IMR-90 (cell line): ENCODE measurements at regions not wholly inside any gene's neighbourhood (a gene's known extent, or its start where the extent isn't known, plus 50 kb on each side); places are given as distances from the start of the nearest gene placed in this dataset.

ENCODE experiments used
- ATAC-seq: fragments of 200-7000 bp; cut with Tn5 transposase; 2 replicates; pipeline ENCODE4 v1.9.1; 2020; ENCODE audit warnings: low read depth, mild to moderate bottlenecking, moderate library complexity
- BruUV-seq: library from RNA; stranded (reverse); fragments of 400-500 nt; replicated peaks from 2 replicates; lab custom pipeline; 2021; lab: Mats Ljungman, UMichigan
- CTCF ChIA-PET: fragments of 300-600 bp; formaldehyde crosslinking; extraction: SDS; loops from one replicate; lab custom pipeline; 2021; ENCODE audit warnings: antibody characterized with exemption; lab: Yijun Ruan, JAX
- POLR2A ChIA-PET: fragments of 300-600 bp; sonication (Branson Sonifier 250); formaldehyde crosslinking; loops from one replicate; lab custom pipeline; 2022; ENCODE audit warnings: antibody characterized with exemption; ENCODE audit not compliant: unreplicated experiment; lab: Charles Lee
- DNase-seq: peaks from one replicate; pipeline ENCODE4 v3.0.0; 2013
- H2AFZ ChIP-seq: replicated peaks from 2 replicates; pipeline ENCODE3; 2013; ENCODE audit warnings: low read length, mild to moderate bottlenecking; ENCODE audit not compliant: poor library complexity
- H2AK5ac ChIP-seq: 2 replicates; pipeline ENCODE4 v1.6.1; 2013; ENCODE audit warnings: low read depth, low read length, inconsistent platforms
- H2AK9ac ChIP-seq: replicated peaks from 2 replicates; pipeline ENCODE3; 2013; ENCODE audit warnings: mild to moderate bottlenecking, low read depth, low read length, moderate library complexity; ENCODE audit not compliant: poor library complexity
- H2BK120ac ChIP-seq: 2 replicates; pipeline ENCODE4 v1.6.1; 2013; ENCODE audit warnings: low read depth, low read length, inconsistent platforms
- H2BK15ac ChIP-seq: 3 replicates; pipeline ENCODE4 v1.6.1; 2013; ENCODE audit warnings: low read depth, low read length, inconsistent platforms
- H2BK20ac ChIP-seq: 2 replicates; pipeline ENCODE4 v1.6.1; 2013; ENCODE audit warnings: low read depth, mild to moderate bottlenecking, inconsistent platforms, low read length, moderate library complexity
- H2BK5ac ChIP-seq: 2 replicates; pipeline ENCODE4 v1.6.1; 2013; ENCODE audit warnings: mild to moderate bottlenecking, low read depth, low read length, inconsistent platforms; ENCODE audit not compliant: poor library complexity, severe bottlenecking
- H3K14ac ChIP-seq: replicated peaks from 2 replicates; pipeline ENCODE4 v1.6.1; 2013; ENCODE audit warnings: low read depth, low read length, inconsistent platforms
- H3K18ac ChIP-seq: 2 replicates; pipeline ENCODE4 v1.6.1; 2013; ENCODE audit warnings: low read depth, low read length, control low read depth
- H3K23ac ChIP-seq: 2 replicates; pipeline ENCODE4 v1.6.1; 2013; ENCODE audit warnings: low read depth, low read length, inconsistent platforms
- H3K27ac ChIP-seq: 2 replicates; pipeline ENCODE4 v1.5.1; 2013; ENCODE audit warnings: mild to moderate bottlenecking, control low read depth, low read length; ENCODE audit not compliant: insufficient read depth
- H3K27me3 ChIP-seq: 2 replicates; pipeline ENCODE4 v1.6.1; 2013; ENCODE audit warnings: low read length; ENCODE audit not compliant: control insufficient read depth, insufficient read depth
- H3K36me3 ChIP-seq: 2 replicates; pipeline ENCODE4 v1.6.1; 2013; ENCODE audit warnings: low read length, mixed read lengths; ENCODE audit not compliant: control insufficient read depth, insufficient read depth
- H3K4ac ChIP-seq: 2 replicates; pipeline ENCODE4 v1.6.1; 2013; ENCODE audit warnings: low read depth, low read length, inconsistent platforms
- H3K4me1 ChIP-seq: 2 replicates; pipeline ENCODE4 v1.6.1; 2013; ENCODE audit warnings: low read length, mixed read lengths; ENCODE audit not compliant: control insufficient read depth, insufficient read depth
- H3K4me2 ChIP-seq: 2 replicates; pipeline ENCODE4 v1.6.1; 2013; ENCODE audit warnings: low read depth, mild to moderate bottlenecking, control low read depth, low read length, moderate library complexity
- H3K4me3 ChIP-seq: 2 replicates; pipeline ENCODE4 v1.5.1; 2013; ENCODE audit warnings: low read depth, mild to moderate bottlenecking, control low read depth, low read length, moderate library complexity; ENCODE audit not compliant: insufficient read depth
- H3K56ac ChIP-seq: 2 replicates; pipeline ENCODE4 v1.6.1; 2013; ENCODE audit warnings: low read length, inconsistent platforms; ENCODE audit not compliant: insufficient read depth; ENCODE audit errors: extremely low read depth
- H3K79me1 ChIP-seq, 2 experiments: 2 replicates each; pipeline ENCODE4 v1.6.1; 2013; ENCODE audit warnings: low read length in 2 of 2, inconsistent platforms in 1 of 2, low read depth in 1 of 2
- H3K9ac ChIP-seq: 2 replicates; pipeline ENCODE4 v1.6.1; 2013; ENCODE audit warnings: low read depth, low read length, control low read depth
- H3K9me1 ChIP-seq: 2 replicates; pipeline ENCODE4 v1.6.1; 2013; ENCODE audit warnings: low read length, inconsistent platforms; ENCODE audit not compliant: insufficient read depth
- H3K9me3 ChIP-seq: 2 replicates; pipeline ENCODE4 v1.6.1; 2013; ENCODE audit warnings: low read length; ENCODE audit not compliant: control insufficient read depth, insufficient read depth
- H4K20me1 ChIP-seq: 2 replicates; pipeline ENCODE4 v1.6.1; 2013; ENCODE audit warnings: low read length, inconsistent platforms; ENCODE audit not compliant: insufficient read depth
- H4K5ac ChIP-seq: 2 replicates; pipeline ENCODE4 v1.6.1; 2013; ENCODE audit warnings: mild to moderate bottlenecking, low read depth, low read length, control low read depth
- H4K8ac ChIP-seq, 2 experiments: 2 replicates each; pipeline ENCODE4 v1.6.1; 2013; ENCODE audit warnings: low read depth in 2 of 2, low read length in 2 of 2, control low read depth in 1 of 2, inconsistent platforms in 1 of 2
- H4K91ac ChIP-seq: 2 replicates; pipeline ENCODE4 v1.6.1; 2013; ENCODE audit warnings: low read depth, low read length, inconsistent platforms; ENCODE audit not compliant: insufficient read depth
- BHLHE40 ChIP-seq: fragments of 150-350 bp; IDR thresholded peaks from 2 replicates; pipeline ENCODE4 v1.6.1; 2016; ENCODE audit warnings: mild to moderate bottlenecking, low read depth, low read length
- CEBPB ChIP-seq: IDR thresholded peaks from 2 replicates; pipeline ENCODE4 v1.6.1; 2012; ENCODE audit warnings: low read depth, low read length, improper control_type of control experiment
- CTCF ChIP-seq: conservative IDR thresholded peaks from 2 replicates; pipeline ENCODE4 v1.5.1; 2012; ENCODE audit warnings: mild to moderate bottlenecking, low read depth, low read length, improper control_type of control experiment
- MAFK ChIP-seq: IDR thresholded peaks from 2 replicates; pipeline ENCODE4 v1.6.1; 2012; ENCODE audit warnings: low read depth, low read length, improper control_type of control experiment
- MAZ ChIP-seq: IDR thresholded peaks from 2 replicates; pipeline ENCODE4 v1.6.1; 2012; ENCODE audit warnings: low read depth, mild to moderate bottlenecking, low read length, improper control_type of control experiment, moderate library complexity, borderline replicate concordance
- POLR2A ChIP-seq: IDR thresholded peaks from 2 replicates; pipeline ENCODE4 v1.6.1; 2012; ENCODE audit warnings: mild to moderate bottlenecking, low read depth, low read length
- SMC3 ChIP-seq: fragments of 150-350 bp; IDR thresholded peaks from 2 replicates; pipeline ENCODE4 v1.6.1; 2016; ENCODE audit warnings: low read depth, mild to moderate bottlenecking, antibody characterized with exemption, low read length, moderate library complexity
- WGBS, 2 experiments: methylation state at CpG; one replicate each; pipeline versions ENCODE4 v1.1.5 to v1.1.7; 2013; ENCODE audit warnings: missing lambda C conversion rate in 2 of 2; ENCODE audit not compliant: insufficient read length in 1 of 2; ENCODE audit errors: extremely low coverage in 2 of 2; 5-methylcytosine and 5-hydroxymethylcytosine counted together
- dilution Hi-C: fragments of 300-500 bp; cut with HindIII; formaldehyde crosslinking; loops from one replicate; pipeline ENCODE4 v1.14.3; 2018; ENCODE audit warnings: low sequenced_read_pairs; ENCODE audit not compliant: unreplicated experiment
- in situ Hi-C: fragments of 300-500 bp; cut with MboI; formaldehyde crosslinking; loops from 3 replicates; pipeline ENCODE4 v1.14.3; 2019; ENCODE audit warnings: low sequenced_read_pairs, inconsistent platforms, mixed read lengths
- intact Hi-C: fragments of 100-400 bp; cut with micrococcal nuclease; formaldehyde crosslinking; loops from 2 replicates; pipeline ENCODE4 v1.10.0; 2022
- TF ChIP-seq, protein P1 (sequence below): fragments of 150-350 bp; IDR thresholded peaks from 2 replicates; pipeline ENCODE4 v1.6.1; 2016; ENCODE audit warnings: low read depth, mild to moderate bottlenecking, low read length, moderate library complexity, borderline replicate concordance

GRCh38 chr2:118179445-118179844 is 91.2 kb downstream of the INSIG2 start:
- Histone ChIP-seq H3K4me2 (no peak overlapping the region), H2AK5ac (no peak overlapping the region), H2AFZ (no peak overlapping the region), H3K36me3 (no peaks in the 10 kb centered on the region), H3K14ac (no peak overlapping the region), H2BK120ac (no peak overlapping the region), H3K9ac (no peak overlapping the region), H4K8ac (no peak overlapping the region), H4K91ac (no peak overlapping the region), H4K5ac (no peak overlapping the region), H4K20me1 (no peaks in the 10 kb centered on the region), H3K27ac (no peak overlapping the region), H3K18ac (no peak overlapping the region), H3K79me1 (no peaks in the 10 kb centered on the region), H3K9me1 (no peaks in the 10 kb centered on the region), H2BK20ac (no peak overlapping the region), H3K4ac (no peak overlapping the region), H3K4me3 (no peak overlapping the region), H2BK5ac (no peak overlapping the region), H3K56ac (no peak overlapping the region), H2AK9ac (no peak overlapping the region), H3K4me1 (no peaks in the 10 kb centered on the region), H2BK15ac (no peak overlapping the region), H3K9me3 (no peaks in the 10 kb centered on the region), H3K27me3 (peaks cover 4% of the 10 kb centered on the region; the same call in 1 of the 2 replicates), H3K23ac (no peak overlapping the region)
- ATAC-seq (no peak), DNase-seq (no peak)
- in situ Hi-C loops (no loop called here), intact Hi-C loops (no loop called here), dilution Hi-C loops (no loop called here)
- TF ChIP-seq, protein P1, sequence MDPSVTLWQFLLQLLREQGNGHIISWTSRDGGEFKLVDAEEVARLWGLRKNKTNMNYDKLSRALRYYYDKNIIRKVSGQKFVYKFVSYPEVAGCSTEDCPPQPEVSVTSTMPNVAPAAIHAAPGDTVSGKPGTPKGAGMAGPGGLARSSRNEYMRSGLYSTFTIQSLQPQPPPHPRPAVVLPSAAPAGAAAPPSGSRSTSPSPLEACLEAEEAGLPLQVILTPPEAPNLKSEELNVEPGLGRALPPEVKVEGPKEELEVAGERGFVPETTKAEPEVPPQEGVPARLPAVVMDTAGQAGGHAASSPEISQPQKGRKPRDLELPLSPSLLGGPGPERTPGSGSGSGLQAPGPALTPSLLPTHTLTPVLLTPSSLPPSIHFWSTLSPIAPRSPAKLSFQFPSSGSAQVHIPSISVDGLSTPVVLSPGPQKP = no peak
- no peak for TF ChIP-seq SMC3
- TF ChIP-seq CTCF = no peak
- no peak for TF ChIP-seq CEBPB
- no peak for TF ChIP-seq MAFK
- TF ChIP-seq BHLHE40 = no peak
- no peak for TF ChIP-seq MAZ
- no peak for TF ChIP-seq POLR2A
- no CpG with 5 or more reads among the region's 1 CpG for WGBS, 2 experiments
- no TSS peak for BruUV-seq
- ChIA-PET POLR2A (no interaction called here), CTCF (no interaction called here)
